GM18873 (cell line): ENCODE measurements at regions not wholly inside any gene's neighbourhood (a gene's known extent, or its start where the extent isn't known, plus 50 kb on each side); places are given as distances from the start of the nearest gene placed in this dataset.
"Not testable (repeated sequence)": the region's sequence is repeated elsewhere in the genome, so short reads cannot be mapped to it uniquely, and the experiment has no call there.

Source experiments
- ATAC-seq: cut with Tn5 transposase; IDR thresholded peaks from one replicate; pipeline ENCODE4 v1.9.1; 2021; ENCODE audit warnings: mild to moderate bottlenecking, moderate library complexity, moderate number of reproducible peaks; ENCODE audit not compliant: unreplicated experiment, low FRiP score

DNA sequence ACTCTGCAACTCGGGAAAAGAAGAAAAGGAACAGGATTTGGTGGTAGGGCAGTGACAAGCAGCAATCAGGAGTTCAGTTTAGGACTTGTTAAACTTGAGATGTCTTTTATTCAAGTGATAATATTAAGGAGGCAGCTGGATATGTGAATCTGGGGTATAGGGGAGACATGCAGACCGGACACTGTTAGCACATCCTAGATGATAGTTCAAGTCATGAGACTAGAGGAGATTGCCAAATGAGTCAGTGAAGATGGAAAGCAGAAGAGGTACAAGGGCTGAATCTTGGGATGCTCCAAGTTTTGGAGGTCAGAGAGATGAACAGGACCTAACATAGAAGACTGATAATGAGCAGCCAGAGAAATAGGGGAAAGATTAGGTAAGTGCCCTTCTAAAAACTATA, 69.5 kb upstream of the PSME4 start:
- ATAC-seq, result no peak

DNA sequence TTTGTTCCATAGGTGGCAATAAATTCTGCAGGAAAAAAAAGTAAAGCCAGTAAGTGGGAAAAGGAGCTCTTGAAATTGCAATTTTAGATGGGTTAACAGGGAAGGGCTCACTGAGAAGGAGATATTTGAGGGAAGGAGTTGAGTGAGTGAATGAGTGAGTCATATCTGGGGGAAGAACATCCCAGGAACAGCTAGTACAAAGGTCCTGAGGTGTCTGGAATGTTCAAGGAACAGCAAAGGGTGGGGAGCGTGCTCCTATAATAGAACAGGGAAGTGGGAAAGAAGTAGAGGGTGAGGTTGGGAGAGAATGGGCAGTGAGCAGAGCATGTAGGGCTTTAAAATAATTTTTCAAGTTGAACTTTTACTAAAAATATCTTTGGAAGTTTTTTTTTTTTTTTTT, 68.0 kb upstream of the PSME4 start:
- ATAC-seq, result no peak

DNA sequence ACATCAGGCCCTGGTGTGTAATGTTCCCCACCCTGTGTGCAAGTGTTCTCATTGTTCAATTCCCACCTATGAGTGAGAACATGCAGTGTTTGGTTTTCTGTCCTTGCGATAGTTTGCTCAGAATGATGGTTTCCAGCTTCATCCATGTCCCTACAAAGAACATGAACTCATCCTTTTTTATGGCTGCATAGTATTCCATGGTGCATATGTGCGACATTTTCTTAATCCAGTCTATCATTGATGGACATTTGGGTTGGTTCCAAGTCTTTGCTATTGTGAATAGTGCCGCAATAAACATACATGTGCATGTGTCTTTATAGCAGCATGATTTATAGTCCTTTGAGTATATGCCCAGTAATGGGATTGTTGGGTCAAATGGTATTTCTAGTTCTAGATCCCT, 60.5 kb upstream of the PSME4 start:
- not testable (repeated sequence) for ATAC-seq

DNA sequence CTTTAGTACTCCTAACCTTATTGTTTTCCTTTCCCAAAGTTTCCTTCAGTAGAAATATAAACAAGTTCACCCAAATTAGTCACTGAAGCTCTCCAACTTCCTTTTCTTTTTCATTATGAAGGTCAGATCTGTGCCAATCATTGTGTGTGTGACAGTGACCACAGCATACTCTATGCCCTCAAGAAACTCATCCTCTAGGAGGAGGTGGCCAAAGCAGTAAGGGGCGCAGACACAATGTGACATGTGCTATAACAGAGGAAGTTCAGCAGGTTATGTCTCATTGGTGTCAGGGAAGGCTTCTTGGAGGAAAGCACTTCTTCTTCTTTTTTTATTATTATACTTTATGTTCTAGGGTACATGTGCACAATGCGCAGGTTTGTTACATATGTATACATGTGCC, 60.0 kb upstream of the PSME4 start:
- ATAC-seq, result no peak

DNA sequence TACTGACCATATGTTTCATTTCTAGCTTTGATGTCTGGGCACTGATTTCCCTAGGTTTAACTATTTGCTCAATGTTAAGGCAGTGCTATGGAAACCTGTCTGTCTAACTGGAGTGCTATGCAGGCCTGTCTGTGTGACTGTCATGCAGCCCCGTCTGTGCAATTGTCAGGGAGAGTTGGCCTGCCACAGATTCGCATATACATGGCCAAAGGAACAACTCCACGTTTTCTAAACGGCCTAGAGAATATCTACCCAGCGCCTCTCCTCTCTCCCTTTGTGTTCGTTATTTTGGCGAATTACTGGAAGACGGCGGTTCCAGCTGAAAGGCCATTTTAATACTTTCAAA, 59.6 kb upstream of the PSME4 start:
- ATAC-seq, result no peak

DNA sequence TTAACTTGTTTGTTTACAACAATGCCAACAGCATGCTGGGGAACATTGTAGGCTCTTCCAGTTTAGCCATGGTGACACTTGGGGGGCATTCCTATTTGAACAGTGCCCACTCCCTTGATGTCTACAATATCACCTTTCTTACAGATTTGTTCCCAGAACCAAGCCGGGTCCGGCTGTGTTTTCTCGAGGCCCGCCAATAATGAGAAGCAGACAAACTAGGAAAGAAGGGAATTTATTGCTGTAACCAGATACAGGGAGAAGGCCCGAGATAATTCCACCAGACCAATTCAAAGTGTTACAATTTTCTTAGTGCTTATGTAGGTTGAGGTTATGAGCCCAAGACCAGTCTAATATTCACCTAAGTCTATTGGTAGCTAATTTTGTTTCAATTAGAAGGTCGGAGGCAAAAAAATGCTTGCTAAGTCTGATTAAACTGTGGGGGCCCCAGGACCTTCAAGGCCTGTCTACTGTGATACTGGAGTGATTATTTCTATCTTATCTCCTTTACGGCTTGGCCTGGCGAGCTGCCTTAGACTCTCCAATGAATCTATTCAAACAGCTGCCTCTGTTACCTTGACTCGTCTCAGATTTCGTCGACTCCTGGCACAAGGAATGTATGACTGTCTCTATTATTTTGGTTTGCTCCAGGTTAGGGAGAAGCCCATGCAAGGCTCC, 59.1 kb upstream of the PSME4 start:
- ATAC-seq, result no peak

DNA sequence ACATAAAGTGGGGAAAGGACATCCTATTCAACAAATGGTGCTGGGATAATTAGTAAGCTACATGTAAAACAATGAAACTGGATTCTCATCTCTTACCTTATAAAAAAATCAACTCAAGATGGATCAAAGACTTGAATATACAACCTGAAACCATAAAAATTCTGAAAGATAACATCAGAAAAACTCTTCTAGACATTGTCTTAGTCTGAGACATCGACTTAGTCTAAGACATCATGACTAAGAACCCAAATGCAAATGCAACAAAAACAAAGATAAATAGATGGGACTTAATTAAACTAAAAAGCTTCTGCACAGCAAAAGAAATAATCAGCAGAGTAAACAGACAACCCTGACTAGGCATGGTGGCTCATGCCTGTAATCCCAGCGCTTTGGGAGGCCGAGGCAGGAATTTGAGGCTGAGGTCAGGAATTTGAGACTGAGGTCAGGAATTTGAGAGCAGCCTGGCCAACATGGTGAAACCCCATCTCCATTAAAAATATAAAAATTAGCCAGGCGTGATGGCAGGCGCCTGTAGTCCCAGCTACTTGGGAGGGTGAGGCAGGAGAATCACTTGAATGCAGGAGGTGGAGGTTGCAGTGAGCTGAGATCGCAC, 54.8 kb upstream of the PSME4 start:
- not testable (repeated sequence) for ATAC-seq

DNA sequence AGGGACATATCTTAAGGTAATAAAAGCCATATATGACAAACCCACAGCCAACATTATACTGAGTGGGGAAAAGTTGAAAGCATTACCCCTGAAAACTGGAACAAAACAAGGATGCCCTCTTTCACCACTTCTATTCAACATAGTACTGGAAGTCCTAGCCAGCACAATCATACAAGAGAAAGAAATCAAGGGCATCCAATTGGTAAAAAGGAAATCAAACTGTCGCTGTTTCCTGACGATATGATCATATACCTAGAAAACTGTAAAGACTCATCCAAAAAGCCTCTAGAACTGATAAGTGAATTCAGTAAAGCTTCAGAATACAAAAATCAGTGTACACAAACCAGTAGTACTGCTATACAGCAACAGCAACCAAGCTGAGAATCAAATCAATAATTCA, 53.8 kb upstream of the PSME4 start:
- ATAC-seq, result no peak

DNA sequence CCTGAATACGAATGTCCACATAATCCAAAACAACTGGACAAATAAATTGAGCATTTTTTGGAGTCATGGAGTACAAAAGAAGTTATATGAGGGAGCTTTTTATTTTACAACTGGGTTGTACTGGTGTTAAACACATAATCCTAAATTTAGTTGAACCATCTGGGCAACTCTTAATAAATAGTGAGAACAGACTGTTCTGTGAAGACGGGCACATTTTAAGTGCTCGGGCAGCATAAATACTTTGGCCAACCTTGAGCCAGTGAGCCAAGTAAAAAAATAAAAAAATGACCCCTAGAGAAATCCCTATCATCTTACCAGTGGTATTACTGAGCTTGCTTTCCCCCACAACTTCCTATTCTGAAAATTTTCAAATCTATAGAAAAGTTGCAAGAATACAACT, 50.9 kb upstream of the PSME4 start:
- no peak for ATAC-seq

DNA sequence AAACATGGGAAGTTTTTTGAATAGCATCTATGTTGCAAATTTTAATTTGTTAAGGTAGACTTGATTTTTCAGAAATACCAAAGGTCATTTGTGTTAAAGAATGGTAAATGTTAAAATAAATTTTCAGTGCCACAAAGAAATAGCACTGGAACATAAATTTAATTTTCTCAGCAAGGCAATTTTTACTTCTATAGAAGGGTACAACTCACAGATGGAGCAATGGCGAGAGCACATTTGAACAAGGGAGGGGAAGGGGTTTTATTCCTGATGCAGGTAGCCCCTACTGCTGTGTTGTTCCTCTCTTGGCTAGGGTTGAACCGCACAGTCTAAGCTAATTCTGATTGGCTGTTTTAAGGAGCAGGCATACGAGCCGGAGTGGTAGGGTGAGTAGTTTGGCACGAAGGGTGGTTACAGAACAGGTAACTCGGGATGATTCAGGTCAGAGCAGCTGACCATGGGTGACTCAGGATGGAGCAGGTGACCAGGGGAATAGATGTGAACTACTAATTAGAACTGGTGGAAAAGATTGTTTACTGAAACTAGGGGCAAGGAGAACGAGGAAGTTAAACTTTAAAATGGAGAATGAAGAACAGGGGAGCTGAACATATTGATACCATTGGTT, 50.1 kb upstream of the PSME4 start:
- no peak for ATAC-seq
